ENCODE measurements at regions not wholly inside any gene's neighbourhood (a gene's known extent, or its start where the extent isn't known, plus 50 kb on each side); places are given as distances from the start of the nearest gene placed in this dataset.
"Not testable (repeated sequence)": the region's sequence is repeated elsewhere in the genome, so short reads cannot be mapped to it uniquely, and the experiment has no call there.

- H3K27ac ChIP-seq, result no peak overlapping the region
- no peak for TF ChIP-seq EP300 (IDR thresholded peaks at IDR 0.05)
- no peak for TF ChIP-seq CTCF (IDR thresholded peaks at IDR 0.05)
- TF ChIP-seq POLR2AphosphoS5 (IDR thresholded peaks at IDR 0.05), result no peak
- no peak for TF ChIP-seq POLR2A (IDR thresholded peaks at IDR 0.05)
- H3K36me3 ChIP-seq, result no peaks in the 10 kb centered on the region
- 75 to 95% methylated on average over 4 of the region's 4 CpGs for WGBS, 2 donors
- no peaks in the 10 kb centered on the region for H3K9me3 ChIP-seq
- H3K4me1 ChIP-seq, result peaks cover 0 to 6% (median 0%) of the 10 kb centered on the region in 4 donors
- intact Hi-C loops (cut with DNase I), result no loop called here
- H3K27me3 ChIP-seq, result no peaks in the 10 kb centered on the region
- no peak for DNase-seq
- H3K4me3 ChIP-seq, result no peak overlapping the region
Observed at GRCh38 chr2:8331068-8331467, 350.8 kb upstream of the ID2 start.

GRCh38 chr2:8332646-8333045 is 349.2 kb upstream of the ID2 start:
- H3K9me3 ChIP-seq, result no peaks in the 10 kb centered on the region
- H3K4me3 ChIP-seq, result no peak overlapping the region
- intact Hi-C loops (cut with DNase I), result no loop called here
- no peak overlapping the region for H3K27ac ChIP-seq
- peaks cover 0 to 6% (median 0%) of the 10 kb centered on the region in 4 donors for H3K4me1 ChIP-seq
- TF ChIP-seq POLR2A (IDR thresholded peaks at IDR 0.05), result no peak
- TF ChIP-seq EP300 (IDR thresholded peaks at IDR 0.05), result no peak
- no peak for TF ChIP-seq CTCF (IDR thresholded peaks at IDR 0.05)
- DNase-seq, result no peak
- H3K36me3 ChIP-seq, result no peaks in the 10 kb centered on the region
- 86 to 87% methylated on average over 9 of the region's 9 CpGs for WGBS, 2 donors
- H3K27me3 ChIP-seq, result no peaks in the 10 kb centered on the region

- TF ChIP-seq EP300 (IDR thresholded peaks at IDR 0.05) (no peak), CTCF (IDR thresholded peaks at IDR 0.05) (no peak), POLR2AphosphoS5 (IDR thresholded peaks at IDR 0.05) (no peak)
- intact Hi-C loops (cut with DNase I), result no loop called here
- Histone ChIP-seq H3K27me3 (no peaks in the 10 kb centered on the region), H3K9me3 (no peaks in the 10 kb centered on the region), H3K36me3 (no peaks in the 10 kb centered on the region), H3K4me3 (no peak overlapping the region), H3K4me1 (peaks cover 0 to 6% (median 0%) of the 10 kb centered on the region in 4 donors), H3K27ac (no peak overlapping the region)
- DNase-seq, result no peak
- 93 to 94% methylated on average over 13 of the region's 13 CpGs for WGBS, 2 donors
Observed at GRCh38 chr2:8333177-8333831, 348.6 kb upstream of the ID2 start.

GRCh38 chr2:8333832-8334187 is 348.0 kb upstream of the ID2 start:
- DNase-seq; H3K4me3 ChIP-seq; H3K4me1 ChIP-seq; H3K36me3 ChIP-seq; intact Hi-C loops (cut with DNase I); H3K27me3 ChIP-seq; H3K9me3 ChIP-seq; H3K27ac ChIP-seq: not testable (repeated sequence)
- 86 to 92% methylated on average over 5 of the region's 5 CpGs for WGBS, 2 donors

GRCh38 chr2:8334866-8335325 is 347.0 kb upstream of the ID2 start:
- no peaks in the 10 kb centered on the region for H3K36me3 ChIP-seq
- TF ChIP-seq EP300 (IDR thresholded peaks at IDR 0.05), result no peak
- no peak for TF ChIP-seq POLR2A (IDR thresholded peaks at IDR 0.05)
- TF ChIP-seq CTCF (IDR thresholded peaks at IDR 0.05), result no peak
- no peak for TF ChIP-seq POLR2AphosphoS5 (IDR thresholded peaks at IDR 0.05)
- DNase-seq, result no peak
- H3K9me3 ChIP-seq, result no peaks in the 10 kb centered on the region
- no peaks in the 10 kb centered on the region for H3K27me3 ChIP-seq
- no peak overlapping the region for H3K4me3 ChIP-seq
- intact Hi-C loops (cut with DNase I), result no loop called here
- WGBS, 2 donors, result 80 to 88% methylated on average over 12 of the region's 12 CpGs
- peaks cover 0 to 3% (median 0%) of the 10 kb centered on the region in 4 donors for H3K4me1 ChIP-seq
- no peak overlapping the region for H3K27ac ChIP-seq
